ENCODE measurements at regions not wholly inside any gene's neighbourhood (a gene's known extent, or its start where the extent isn't known, plus 50 kb on each side); places are given as distances from the start of the nearest gene placed in this dataset.

- intact Hi-C loops (cut with DNase I), result no loop called here
- H3K4me1 ChIP-seq, result no peaks in the 10 kb centered on the region
- no peak overlapping the region for H3K27ac ChIP-seq
- H3K36me3 ChIP-seq, result no peaks in the 10 kb centered on the region
- DNase-seq (ENCODE audit: low spot score in 2 of 2), result no peak
- H3K9me3 ChIP-seq, result no peaks in the 10 kb centered on the region
- no peak overlapping the region for H3K4me3 ChIP-seq
- no peak for TF ChIP-seq CTCF (IDR thresholded peaks at IDR 0.05)
- H3K27me3 ChIP-seq, result no peaks in the 10 kb centered on the region
These were observed 99.0 kb upstream of the HTR2A start for GRCh38 chr13:46995874-46996273.

GRCh38 chr13:46994492-46994891 lies 97.6 kb upstream of the HTR2A start:
- Histone ChIP-seq H3K4me1 (no peaks in the 10 kb centered on the region), H3K9me3 (no peaks in the 10 kb centered on the region), H3K36me3 (no peaks in the 10 kb centered on the region), H3K27me3 (no peaks in the 10 kb centered on the region), H3K27ac (no peak overlapping the region), H3K4me3 (no peak overlapping the region)
- intact Hi-C loops (cut with DNase I), result no loop called here
- no peak for TF ChIP-seq CTCF (IDR thresholded peaks at IDR 0.05)
- DNase-seq (ENCODE audit: low spot score in 2 of 2), result no peak

GRCh38 chr13:46992383-46992952 lies 95.6 kb upstream of the HTR2A start:
- intact Hi-C loops (cut with DNase I), result no loop called here
- no peak for DNase-seq (ENCODE audit: low spot score in 2 of 2)
- no peaks in the 10 kb centered on the region for H3K27me3 ChIP-seq
- no peaks in the 10 kb centered on the region for H3K36me3 ChIP-seq
- no peaks in the 10 kb centered on the region for H3K9me3 ChIP-seq
- no peak for TF ChIP-seq CTCF (IDR thresholded peaks at IDR 0.05)
- H3K27ac ChIP-seq, result no peak overlapping the region
- no peak overlapping the region for H3K4me3 ChIP-seq
- no peaks in the 10 kb centered on the region for H3K4me1 ChIP-seq

- intact Hi-C loops (cut with DNase I), result no loop called here
- Histone ChIP-seq H3K4me1 (no peaks in the 10 kb centered on the region), H3K36me3 (no peaks in the 10 kb centered on the region), H3K27ac (no peak overlapping the region), H3K4me3 (no peak overlapping the region), H3K9me3 (no peaks in the 10 kb centered on the region), H3K27me3 (no peaks in the 10 kb centered on the region)
- no peak for DNase-seq (ENCODE audit: low spot score in 2 of 2)
- TF ChIP-seq CTCF (IDR thresholded peaks at IDR 0.05), result no peak
These were observed 87.0 kb upstream of the HTR2A start for GRCh38 chr13:46983881-46984280.

- Histone ChIP-seq H3K9me3 (no peaks in the 10 kb centered on the region), H3K27me3 (no peaks in the 10 kb centered on the region), H3K4me1 (no peaks in the 10 kb centered on the region), H3K27ac (no peak overlapping the region), H3K4me3 (no peak overlapping the region), H3K36me3 (no peaks in the 10 kb centered on the region)
- intact Hi-C loops (cut with DNase I), result no loop called here
- DNase-seq (ENCODE audit: low spot score in 2 of 2), result no peak
- TF ChIP-seq CTCF (IDR thresholded peaks at IDR 0.05), result no peak
These were observed 86.2 kb upstream of the HTR2A start for GRCh38 chr13:46982856-46983582.
